GM10266 (cell line): ENCODE measurements at regions not wholly inside any gene's neighbourhood (a gene's known extent, or its start where the extent isn't known, plus 50 kb on each side); places are given as distances from the start of the nearest gene placed in this dataset.

Experiments
- DNase-seq: peaks from one replicate; pipeline ENCODE4 v3.0.0; 2012; ENCODE audit errors: extremely low spot score
- TF ChIP-seq, protein P1 (sequence below): IDR thresholded peaks from 2 replicates; pipeline ENCODE4 v1.5.1; 2012; ENCODE audit warnings: mild to moderate bottlenecking, low read depth; ENCODE audit not compliant: control insufficient read depth, insufficient read depth; ENCODE audit errors: missing control alignments

DNA sequence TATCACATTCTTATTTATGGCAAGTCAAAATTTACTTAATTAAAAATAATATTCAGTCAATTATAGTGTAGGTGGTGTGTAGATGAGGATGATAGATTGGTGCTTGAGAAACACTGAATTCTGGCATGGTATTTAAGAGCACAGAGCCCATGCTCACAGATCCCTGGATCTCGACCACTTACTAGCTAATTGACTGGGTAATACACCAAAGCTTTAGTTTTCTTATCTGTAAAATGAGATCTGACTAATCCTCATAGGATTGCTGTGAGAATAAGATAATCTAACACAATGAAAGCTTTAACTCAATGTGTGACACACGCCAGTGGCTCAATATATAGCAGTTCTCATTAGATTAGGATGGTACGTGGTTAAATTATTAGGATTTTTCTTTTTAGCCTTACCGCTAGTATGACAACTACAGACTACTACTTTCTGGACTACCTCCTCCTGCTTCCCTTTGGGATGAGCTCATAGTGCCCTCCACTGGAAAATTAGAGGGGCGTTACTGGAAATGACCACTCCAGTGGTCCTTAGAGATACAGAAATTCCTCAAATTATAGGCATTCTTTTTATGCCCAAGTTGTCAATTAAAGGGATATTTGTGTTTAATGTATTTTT is 482.8 kb upstream of the TBX3 start:
- TF ChIP-seq, protein P1, sequence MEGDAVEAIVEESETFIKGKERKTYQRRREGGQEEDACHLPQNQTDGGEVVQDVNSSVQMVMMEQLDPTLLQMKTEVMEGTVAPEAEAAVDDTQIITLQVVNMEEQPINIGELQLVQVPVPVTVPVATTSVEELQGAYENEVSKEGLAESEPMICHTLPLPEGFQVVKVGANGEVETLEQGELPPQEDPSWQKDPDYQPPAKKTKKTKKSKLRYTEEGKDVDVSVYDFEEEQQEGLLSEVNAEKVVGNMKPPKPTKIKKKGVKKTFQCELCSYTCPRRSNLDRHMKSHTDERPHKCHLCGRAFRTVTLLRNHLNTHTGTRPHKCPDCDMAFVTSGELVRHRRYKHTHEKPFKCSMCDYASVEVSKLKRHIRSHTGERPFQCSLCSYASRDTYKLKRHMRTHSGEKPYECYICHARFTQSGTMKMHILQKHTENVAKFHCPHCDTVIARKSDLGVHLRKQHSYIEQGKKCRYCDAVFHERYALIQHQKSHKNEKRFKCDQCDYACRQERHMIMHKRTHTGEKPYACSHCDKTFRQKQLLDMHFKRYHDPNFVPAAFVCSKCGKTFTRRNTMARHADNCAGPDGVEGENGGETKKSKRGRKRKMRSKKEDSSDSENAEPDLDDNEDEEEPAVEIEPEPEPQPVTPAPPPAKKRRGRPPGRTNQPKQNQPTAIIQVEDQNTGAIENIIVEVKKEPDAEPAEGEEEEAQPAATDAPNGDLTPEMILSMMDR: no peak
- no peak for DNase-seq

DNA sequence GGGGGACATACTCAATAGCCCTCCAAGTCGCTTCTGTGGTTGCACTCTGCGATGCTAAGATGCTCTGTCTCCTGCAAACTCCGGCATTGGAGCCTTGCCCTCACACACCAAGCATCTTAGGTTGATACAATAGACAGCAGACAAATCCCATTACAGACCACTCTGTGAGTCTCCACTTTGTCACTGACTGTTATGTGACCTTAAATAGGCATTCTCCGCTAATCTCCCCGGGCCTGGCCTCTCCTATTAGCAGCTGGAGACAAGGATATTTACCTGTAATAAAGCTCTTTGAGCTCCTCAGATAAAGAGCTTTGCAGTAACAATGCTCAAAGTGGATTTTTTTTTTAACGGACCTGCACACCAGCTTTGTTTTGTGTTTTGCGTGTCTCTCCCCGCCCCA is 479.7 kb upstream of the TBX3 start:
- TF ChIP-seq, protein P1: no peak
- no peak for DNase-seq

DNA sequence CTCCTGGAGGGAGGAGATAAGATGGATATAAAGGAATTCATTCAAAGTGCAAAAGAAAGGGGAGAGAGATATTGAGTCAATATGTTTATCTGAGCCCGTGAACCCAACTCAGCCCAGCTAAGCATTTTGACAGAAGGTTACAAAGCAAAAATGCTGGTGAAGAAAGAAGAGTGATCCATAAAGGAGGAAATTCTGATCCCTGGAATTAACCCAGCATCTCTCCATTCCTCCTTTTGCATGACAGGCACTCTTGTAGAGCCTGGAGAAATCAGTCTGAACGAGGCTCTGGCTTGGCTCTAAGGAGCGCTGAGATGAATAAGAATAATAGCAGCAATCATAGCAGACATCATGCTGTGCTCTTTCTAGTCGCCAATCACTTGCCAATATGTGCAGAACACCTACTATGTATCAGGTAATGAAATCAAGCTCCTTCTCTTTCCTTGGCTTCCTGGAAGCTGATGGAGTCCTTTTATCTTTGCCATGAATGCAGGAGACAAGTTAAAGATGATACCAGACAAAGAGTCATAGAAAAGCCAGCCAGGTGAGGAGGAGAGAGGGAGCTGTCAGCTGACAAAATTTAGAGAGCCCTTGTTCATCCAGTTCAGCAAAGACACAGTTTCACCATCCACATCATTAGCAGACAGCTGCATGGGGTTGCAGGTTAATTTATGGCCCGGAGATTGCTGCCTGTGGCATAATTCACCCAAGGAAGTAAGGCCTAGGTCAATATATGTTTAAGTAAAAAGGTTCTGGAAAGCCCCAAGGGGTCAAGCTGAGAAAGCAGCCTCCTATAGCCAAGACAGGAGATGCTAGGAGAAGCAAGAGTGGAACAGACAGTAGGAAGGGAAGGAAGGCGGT is 476.5 kb upstream of the TBX3 start:
- no peak for DNase-seq
- TF ChIP-seq, protein P1: no peak

DNA sequence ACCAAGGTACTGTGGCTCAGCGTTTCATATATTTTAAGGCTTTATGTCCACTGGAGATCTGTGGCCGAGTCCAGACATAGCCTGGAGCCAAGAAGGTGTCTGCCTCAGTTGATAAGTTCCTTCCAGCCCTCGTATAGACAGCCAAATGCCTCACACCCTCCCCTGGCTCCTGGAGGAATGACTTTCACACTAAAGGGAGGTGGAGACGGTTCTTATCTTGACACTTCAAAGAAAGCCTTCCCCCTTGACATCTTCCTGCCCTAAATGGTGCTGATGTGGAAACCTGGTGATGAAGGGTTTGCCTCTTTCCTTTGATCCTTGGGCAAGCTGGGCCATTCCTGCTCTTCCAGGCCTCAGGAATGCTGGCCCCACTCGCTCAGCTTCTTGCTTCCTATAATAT is 474.8 kb upstream of the TBX3 start:
- no peak for DNase-seq
- TF ChIP-seq, protein P1: no peak

DNA sequence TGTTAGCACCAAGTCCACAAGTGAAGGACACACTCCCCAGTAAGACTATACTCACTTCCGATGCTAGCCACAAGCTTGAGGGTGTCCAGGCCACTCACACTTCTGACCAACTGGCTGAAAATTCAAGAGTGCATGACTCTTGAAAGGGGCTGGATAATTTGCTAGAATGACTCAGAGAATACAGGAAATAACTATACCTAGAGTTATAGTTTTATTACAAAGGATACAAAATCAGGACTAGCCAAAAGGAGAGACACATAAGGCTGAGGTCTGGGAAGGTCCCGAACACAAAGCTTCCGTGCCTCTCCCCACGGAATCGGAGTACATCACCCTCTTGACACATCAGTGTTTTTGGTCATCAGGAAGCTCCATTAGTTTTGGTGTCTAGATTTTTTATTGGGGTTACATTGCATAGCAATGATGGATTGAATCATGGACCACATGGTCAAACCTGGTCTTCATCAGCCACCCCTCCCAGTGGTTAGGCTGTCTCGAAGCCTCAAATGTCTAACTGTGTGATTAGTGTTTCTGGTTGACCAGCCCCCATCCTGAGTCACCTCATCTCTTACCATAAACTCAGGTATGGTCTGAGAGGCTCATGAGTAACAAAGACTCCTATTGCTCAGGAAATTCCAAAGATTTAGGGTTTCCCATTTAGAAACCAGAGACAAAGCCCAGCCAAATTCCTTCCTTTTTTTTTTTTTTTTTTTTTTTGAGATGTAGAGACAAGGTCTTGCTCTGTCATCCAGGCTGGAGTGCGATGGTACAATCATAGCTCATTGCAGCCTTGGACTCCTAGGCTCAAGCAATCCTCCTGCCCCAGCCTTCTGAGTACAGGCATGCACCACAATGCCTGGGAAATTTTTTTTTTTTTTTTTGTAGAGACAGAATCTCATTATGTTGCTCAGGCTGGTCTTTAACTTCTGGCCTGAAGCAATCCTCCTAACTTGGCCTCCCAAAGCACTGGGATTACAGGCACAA is 472.0 kb upstream of the TBX3 start:
- no peak for DNase-seq
- TF ChIP-seq, protein P1: no peak

DNA sequence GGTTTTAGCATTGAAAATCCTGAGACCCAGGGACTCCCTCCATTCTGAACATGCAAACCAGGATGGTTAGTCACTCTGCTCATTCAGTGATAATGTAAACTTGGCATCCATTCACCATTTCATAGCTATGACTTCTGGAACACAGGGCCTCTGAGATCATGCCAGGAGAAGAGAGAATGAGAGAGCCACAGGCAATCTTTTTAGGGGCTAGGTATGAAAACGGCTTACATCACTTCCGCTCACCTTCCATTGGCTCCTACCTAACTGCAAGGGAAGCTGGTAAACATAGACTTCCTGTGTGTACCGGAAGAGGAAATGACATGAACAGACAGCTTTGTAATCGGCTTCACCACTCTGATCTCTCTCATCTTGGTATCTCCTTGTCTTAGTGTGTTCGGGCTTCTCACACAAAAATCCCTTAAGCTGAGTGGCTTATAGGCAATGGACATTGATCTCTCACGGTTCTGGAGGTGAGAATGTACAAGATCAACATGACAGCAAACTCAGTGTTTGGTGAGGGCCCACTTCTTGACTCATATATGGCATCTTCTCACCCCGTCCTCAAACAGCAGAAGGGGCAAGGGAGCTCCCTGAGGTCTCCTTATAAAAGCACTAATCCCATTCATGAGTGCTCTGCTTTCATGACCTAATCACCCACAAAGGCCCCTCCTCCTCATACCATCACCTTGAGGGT is 465.9 kb upstream of the TBX3 start:
- TF ChIP-seq, protein P1: no peak
- no peak for DNase-seq
